ENCODE measurements at regions not wholly inside any gene's neighbourhood (a gene's known extent, or its start where the extent isn't known, plus 50 kb on each side); places are given as distances from the start of the nearest gene placed in this dataset.

DNA sequence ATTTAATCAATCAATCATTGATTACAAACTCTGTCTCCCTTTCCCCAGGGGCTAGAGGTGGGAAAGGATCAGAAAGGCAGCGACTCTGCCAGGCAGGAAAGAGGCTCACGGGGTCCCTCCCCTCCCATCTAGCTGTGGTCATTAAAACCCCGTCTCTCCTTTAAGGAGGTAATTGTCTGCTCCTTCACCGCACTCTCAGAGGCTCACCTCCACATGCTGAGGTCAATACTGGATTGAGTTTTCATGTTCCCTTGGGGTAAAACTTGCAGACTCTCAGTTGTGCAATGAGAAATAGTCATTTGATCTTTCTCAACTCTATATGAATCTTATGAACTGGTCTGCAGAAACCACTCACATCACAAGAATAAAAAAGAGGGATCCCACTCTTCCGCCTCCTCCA is 368.8 kb downstream of the ADRA2A start:
- intact Hi-C loops (cut with micrococcal nuclease): no loop called here
- no peak overlapping the region for H3K4me3 Mint-ChIP-seq
- no peaks in the 10 kb centered on the region for H3K36me3 Mint-ChIP-seq (ENCODE audit: low read depth)
- H3K27me3 Mint-ChIP-seq (ENCODE audit: low read depth): peaks cover 19% of the 10 kb centered on the region
- H3K4me1 Mint-ChIP-seq (ENCODE audit: low read depth): no peaks in the 10 kb centered on the region
- H3K9me3 Mint-ChIP-seq: peaks cover 4% of the 10 kb centered on the region
- CTCF ChIA-PET: no interaction called here
- no peak for DNase-seq
- H3K27ac Mint-ChIP-seq: no peak overlapping the region

DNA sequence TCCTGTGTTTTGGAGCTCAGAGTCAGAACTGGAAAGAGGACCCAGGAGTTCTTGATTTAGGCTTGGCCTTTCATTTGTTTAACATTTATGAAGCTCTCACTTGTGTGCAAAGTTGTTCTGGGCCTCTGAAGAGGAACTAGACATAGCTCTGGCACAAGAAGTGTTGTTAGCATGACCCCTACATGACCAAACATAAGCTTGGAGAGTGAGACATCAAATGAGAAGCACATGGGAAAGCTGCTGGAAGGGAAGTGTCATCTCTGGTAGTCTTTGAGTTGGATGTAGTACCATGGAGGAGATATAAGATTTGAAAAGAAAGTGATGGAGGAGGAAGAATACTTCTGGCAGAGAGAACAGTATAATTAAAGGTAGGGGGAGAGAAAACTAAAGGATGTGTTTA is 370.1 kb downstream of the ADRA2A start:
- Mint-ChIP-seq H3K4me1 (ENCODE audit: low read depth) (no peaks in the 10 kb centered on the region), H3K9me3 (peaks cover 4% of the 10 kb centered on the region), H3K27ac (no peak overlapping the region), H3K4me3 (no peak overlapping the region), H3K27me3 (ENCODE audit: low read depth) (peaks cover 13% of the 10 kb centered on the region), H3K36me3 (ENCODE audit: low read depth) (no peaks in the 10 kb centered on the region)
- DNase-seq: no peak
- intact Hi-C loops (cut with micrococcal nuclease): no loop called here
- CTCF ChIA-PET: no interaction called here

DNA sequence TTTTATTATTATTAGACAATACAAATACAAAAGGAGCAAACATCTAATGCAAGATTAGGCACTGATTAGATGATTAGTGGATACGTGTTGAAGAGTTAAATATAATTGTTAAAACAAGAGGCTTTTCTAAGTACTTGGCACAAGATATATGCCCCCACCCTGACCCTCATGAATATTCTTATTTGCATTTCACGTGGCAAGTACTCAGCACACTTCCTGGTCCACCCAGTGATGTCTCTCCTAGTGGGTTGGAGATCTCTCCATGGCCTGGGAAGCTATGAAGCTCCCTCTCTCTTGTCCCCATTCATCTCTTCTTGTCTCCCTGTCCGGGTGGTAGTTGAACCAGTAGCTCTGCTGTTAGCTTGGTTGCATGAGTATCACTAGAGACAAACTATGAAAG is 375.3 kb downstream of the ADRA2A start:
- intact Hi-C loops (cut with micrococcal nuclease): no loop called here
- no peak overlapping the region for H3K4me3 Mint-ChIP-seq
- no peaks in the 10 kb centered on the region for H3K4me1 Mint-ChIP-seq (ENCODE audit: low read depth)
- H3K9me3 Mint-ChIP-seq: peaks cover 2% of the 10 kb centered on the region
- CTCF ChIA-PET: interaction anchor here (0.5 kb wide), 1 partner anchor 556 kb away, joined by 3 read pairs; no protein-coding TSS in a partner anchor
- no peak for DNase-seq
- peaks cover 13% of the 10 kb centered on the region for H3K27me3 Mint-ChIP-seq (ENCODE audit: low read depth)
- H3K36me3 Mint-ChIP-seq (ENCODE audit: low read depth): no peaks in the 10 kb centered on the region
- no peak overlapping the region for H3K27ac Mint-ChIP-seq

DNA sequence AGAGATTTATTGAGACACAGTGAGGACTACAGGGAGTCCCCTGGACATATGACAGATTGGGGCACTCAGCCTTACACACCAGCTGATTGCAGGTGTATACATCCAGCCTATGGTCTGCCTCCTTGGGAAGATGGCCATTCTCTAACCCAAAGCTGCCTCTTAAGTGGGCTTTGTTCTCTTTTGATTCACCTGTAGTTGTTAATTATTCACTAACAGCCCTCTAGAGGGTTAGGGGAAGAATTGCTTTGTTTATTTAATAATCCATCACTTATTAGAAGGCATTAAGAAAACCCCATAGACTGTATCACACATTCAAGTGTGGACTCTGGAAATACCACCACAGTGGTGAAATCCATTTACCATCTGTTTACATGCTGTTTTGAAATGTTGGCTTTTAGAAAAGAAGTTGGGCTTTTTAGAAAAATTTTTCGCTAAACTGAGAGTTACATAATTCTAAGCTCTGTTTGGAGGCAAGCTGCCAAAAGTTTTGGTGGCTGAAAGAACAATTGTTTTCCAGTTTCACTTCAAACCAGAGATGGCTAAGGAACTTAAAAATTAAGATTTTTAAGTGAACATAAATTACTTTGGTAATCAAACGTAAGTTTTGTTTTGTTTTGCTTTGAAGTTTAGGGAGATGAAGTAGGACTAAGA is 379.1 kb downstream of the ADRA2A start:
- H3K27me3 Mint-ChIP-seq (ENCODE audit: low read depth): peaks cover 16% of the 10 kb centered on the region

DNA sequence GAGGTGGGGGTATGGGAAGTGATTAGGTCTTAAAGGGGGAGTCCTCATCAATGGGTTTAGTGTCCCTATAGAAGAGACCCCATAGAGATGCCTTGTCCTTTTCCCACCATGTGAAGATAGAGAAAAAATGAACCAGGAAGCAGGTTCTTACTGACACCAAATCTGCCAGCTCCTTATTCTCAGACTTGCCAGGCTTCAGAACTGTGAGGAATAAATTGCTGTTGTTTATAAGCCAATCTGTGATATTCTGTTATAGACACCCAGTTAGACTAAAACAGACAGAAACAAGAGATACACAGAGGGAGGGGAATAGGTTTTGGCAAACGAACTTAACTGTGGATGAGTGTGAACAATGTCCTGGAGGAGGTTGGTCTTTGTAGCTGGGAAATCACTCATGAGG is 381.4 kb downstream of the ADRA2A start:
- intact Hi-C loops (cut with micrococcal nuclease): no loop called here
- no peak for DNase-seq
- CTCF ChIA-PET: no interaction called here
- Mint-ChIP-seq H3K27me3 (ENCODE audit: low read depth) (peaks cover 12% of the 10 kb centered on the region), H3K4me3 (no peak overlapping the region), H3K9me3 (no peaks in the 10 kb centered on the region), H3K36me3 (ENCODE audit: low read depth) (no peaks in the 10 kb centered on the region), H3K4me1 (ENCODE audit: low read depth) (no peaks in the 10 kb centered on the region), H3K27ac (no peak overlapping the region)

More for the DNA sequence above, 379.1 kb downstream of the ADRA2A start:
- no peak for DNase-seq
- CTCF ChIA-PET: interaction anchor here (0.8 kb wide), 1 partner anchor 11 kb away, joined by 4 read pairs; no protein-coding TSS in a partner anchor
- Mint-ChIP-seq H3K4me3 (no peak overlapping the region), H3K4me1 (ENCODE audit: low read depth) (no peaks in the 10 kb centered on the region), H3K36me3 (ENCODE audit: low read depth) (no peaks in the 10 kb centered on the region), H3K27ac (no peak overlapping the region), H3K9me3 (no peaks in the 10 kb centered on the region)
- intact Hi-C loops (cut with micrococcal nuclease): no loop called here

DNA sequence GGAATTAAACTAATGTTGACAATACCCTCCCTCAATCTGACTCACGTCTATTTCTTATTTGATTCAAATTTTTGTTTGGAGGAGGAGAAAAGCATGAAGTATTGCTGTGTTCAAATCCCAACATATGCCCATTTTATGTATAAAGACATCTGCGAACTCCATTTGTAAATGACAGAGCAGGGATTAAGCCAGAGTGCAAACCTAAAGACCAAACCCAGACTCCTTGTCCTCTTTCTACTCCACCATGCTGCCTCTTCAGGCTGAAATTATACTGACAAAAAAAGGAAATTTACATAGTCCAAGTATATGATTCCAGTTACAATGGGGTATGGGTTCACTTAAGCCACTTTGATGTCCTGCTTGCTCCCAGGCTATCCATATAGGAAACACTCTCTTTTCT is 383.1 kb downstream of the ADRA2A start:
- CTCF ChIA-PET: no interaction called here
- no peak overlapping the region for H3K4me3 Mint-ChIP-seq

DNA sequence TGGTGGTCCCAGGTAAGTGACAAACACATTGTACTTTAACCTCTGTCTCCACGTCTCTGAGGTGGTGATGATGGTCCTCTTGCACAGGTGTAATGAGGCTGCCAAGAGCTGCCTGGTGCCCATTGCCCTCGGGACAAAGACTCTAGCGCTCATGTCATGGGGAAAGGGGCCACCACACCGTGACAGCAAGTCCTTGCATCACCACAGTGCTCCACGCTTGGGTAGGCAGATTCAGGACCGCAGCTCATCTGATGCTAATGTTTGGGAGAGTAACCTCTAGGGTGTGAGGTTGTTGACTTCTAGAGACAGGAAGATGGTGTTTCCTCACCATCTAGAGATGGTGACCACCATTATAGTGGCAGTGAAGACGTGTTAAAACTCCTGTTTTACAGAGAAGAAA is 395.6 kb downstream of the ADRA2A start:
- H3K36me3 Mint-ChIP-seq (ENCODE audit: low read depth): no peaks in the 10 kb centered on the region
- no peaks in the 10 kb centered on the region for H3K4me1 Mint-ChIP-seq (ENCODE audit: low read depth)
- intact Hi-C loops (cut with micrococcal nuclease): no loop called here
- no peak for DNase-seq
- no peaks in the 10 kb centered on the region for H3K9me3 Mint-ChIP-seq
- H3K27ac Mint-ChIP-seq: no peak overlapping the region
- CTCF ChIA-PET: interaction anchor here (1.3 kb wide), 1 partner anchor 125 kb away, joined by 3 read pairs; no protein-coding TSS in a partner anchor
- H3K27me3 Mint-ChIP-seq (ENCODE audit: low read depth): no peaks in the 10 kb centered on the region
- H3K4me3 Mint-ChIP-seq: no peak overlapping the region

More for the DNA sequence above, 383.1 kb downstream of the ADRA2A start:
- Mint-ChIP-seq H3K4me1 (ENCODE audit: low read depth) (no peaks in the 10 kb centered on the region), H3K27ac (no peak overlapping the region), H3K27me3 (ENCODE audit: low read depth) (peaks cover 9% of the 10 kb centered on the region), H3K36me3 (ENCODE audit: low read depth) (no peaks in the 10 kb centered on the region), H3K9me3 (no peaks in the 10 kb centered on the region)
- DNase-seq: no peak
- intact Hi-C loops (cut with micrococcal nuclease): no loop called here

DNA sequence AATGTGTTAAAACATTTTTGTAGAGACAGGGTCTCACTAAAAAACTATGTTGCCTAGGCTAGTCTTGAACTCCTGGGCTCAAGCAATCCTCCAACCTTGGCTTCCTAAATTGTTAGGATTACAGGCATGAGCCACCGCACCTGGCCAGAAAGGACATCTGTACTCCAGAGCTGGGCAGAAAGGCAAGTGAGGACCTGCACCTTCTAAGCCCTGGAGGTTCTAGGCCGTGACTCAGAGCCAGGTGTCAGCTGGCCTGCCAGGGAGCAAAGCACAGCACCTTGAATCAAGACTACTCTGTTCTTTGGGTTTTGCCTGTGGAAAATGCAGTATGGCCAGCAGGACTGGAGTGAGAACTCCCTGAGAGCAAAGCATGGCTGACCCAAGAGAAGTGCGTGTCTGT is 396.5 kb downstream of the ADRA2A start:
- no peak for DNase-seq
- intact Hi-C loops (cut with micrococcal nuclease): no loop called here
- Mint-ChIP-seq H3K4me1 (ENCODE audit: low read depth) (no peaks in the 10 kb centered on the region), H3K4me3 (no peak overlapping the region), H3K9me3 (no peaks in the 10 kb centered on the region), H3K36me3 (ENCODE audit: low read depth) (no peaks in the 10 kb centered on the region), H3K27me3 (ENCODE audit: low read depth) (no peaks in the 10 kb centered on the region), H3K27ac (no peak overlapping the region)
- CTCF ChIA-PET: interaction anchor here (1.5 kb wide), 1 partner anchor 125 kb away, joined by 5 read pairs; no protein-coding TSS in a partner anchor

DNA sequence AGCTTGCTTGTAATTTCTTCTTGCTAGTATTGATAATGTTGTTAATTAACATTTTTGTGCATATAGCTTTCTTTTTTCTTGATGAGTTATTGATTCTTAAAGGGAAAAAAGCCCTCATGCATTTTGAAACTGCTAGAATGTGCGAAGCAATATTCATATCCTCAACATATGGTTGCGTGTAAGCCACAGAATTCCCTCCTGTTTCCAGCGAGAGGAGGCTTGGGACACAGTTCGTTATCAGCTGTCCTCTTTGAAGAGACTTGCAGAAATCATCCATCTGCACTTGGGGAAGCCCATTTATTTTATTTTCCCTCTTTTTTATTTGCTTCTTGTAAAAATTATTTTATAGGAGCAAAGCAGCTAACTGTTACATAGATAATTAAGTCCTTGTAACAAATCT is 398.0 kb downstream of the ADRA2A start:
- Mint-ChIP-seq H3K4me3 (no peak overlapping the region), H3K4me1 (ENCODE audit: low read depth) (no peaks in the 10 kb centered on the region), H3K9me3 (no peaks in the 10 kb centered on the region), H3K36me3 (ENCODE audit: low read depth) (no peaks in the 10 kb centered on the region), H3K27me3 (ENCODE audit: low read depth) (no peaks in the 10 kb centered on the region), H3K27ac (no peak overlapping the region)
- DNase-seq: no peak
- CTCF ChIA-PET: interaction anchor here (1.5 kb wide), 1 partner anchor 124 kb away, joined by 5 read pairs; no protein-coding TSS in a partner anchor
- intact Hi-C loops (cut with micrococcal nuclease): no loop called here

DNA sequence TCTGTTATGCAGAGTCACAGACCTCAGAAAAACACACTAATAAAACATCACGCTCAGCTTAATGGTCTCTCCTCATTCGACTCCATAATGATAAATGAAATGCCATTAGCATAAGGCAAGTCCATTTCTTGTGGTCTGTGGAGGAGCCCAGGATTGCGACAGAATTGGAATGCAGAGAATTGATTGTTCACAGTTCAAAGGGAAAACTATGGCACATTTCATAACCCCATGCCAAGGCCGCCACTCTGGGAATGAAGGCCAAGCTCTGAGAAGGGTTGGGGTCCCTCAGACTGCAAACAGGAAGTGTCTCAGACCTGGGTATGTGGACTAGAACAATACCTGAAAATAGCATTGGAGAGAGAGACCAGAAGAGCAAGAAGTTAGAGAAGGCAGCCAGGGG is 398.9 kb downstream of the ADRA2A start:
- Mint-ChIP-seq H3K4me1 (ENCODE audit: low read depth) (no peaks in the 10 kb centered on the region), H3K27me3 (ENCODE audit: low read depth) (no peaks in the 10 kb centered on the region), H3K4me3 (no peak overlapping the region), H3K36me3 (ENCODE audit: low read depth) (no peaks in the 10 kb centered on the region), H3K27ac (no peak overlapping the region), H3K9me3 (no peaks in the 10 kb centered on the region)
- CTCF ChIA-PET: no interaction called here
- DNase-seq: no peak
- intact Hi-C loops (cut with micrococcal nuclease): no loop called here

DNA sequence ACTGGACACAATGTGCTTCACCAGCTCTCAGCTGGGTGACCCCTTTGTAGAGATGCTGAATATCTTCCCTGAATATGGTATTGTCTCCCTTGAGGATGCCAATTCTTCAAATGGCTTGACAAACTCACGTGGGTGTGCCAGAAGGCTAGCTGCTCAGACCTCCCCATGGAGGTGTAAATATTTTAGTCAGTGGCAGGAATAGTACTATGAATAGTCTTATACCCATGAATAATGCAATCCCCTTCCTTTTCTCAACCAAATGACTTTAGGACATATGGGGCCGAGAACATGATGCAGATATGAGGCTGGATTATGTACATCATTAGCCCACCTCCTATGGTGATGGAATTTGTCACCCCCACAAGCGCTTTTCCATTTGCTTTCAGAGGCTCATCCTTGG is 401.8 kb downstream of the ADRA2A start:
- Mint-ChIP-seq H3K36me3 (ENCODE audit: low read depth) (no peaks in the 10 kb centered on the region), H3K27ac (no peak overlapping the region), H3K9me3 (no peaks in the 10 kb centered on the region), H3K27me3 (ENCODE audit: low read depth) (no peaks in the 10 kb centered on the region), H3K4me1 (ENCODE audit: low read depth) (no peaks in the 10 kb centered on the region), H3K4me3 (no peak overlapping the region)
- no peak for DNase-seq
- intact Hi-C loops (cut with micrococcal nuclease): no loop called here
- CTCF ChIA-PET: no interaction called here

DNA sequence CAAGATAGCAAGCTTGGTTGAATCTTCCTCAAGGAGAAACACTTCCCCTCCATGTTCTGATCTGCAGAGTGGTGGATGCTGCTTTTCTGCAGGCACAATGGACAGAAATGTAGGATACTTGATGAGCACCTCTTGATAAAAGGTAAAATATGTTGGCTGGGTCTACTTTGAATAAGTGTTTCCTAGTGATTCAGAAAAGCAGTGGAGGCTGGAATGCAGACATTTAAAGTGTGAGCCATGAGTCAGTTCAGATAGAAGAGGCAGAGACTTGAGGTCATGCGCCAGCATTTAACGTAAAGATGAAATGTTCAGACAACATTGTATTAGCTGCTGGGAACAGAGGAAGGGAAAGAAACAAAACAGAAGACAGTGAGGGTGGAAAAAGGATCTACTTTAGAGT is 403.1 kb downstream of the ADRA2A start:
- no peaks in the 10 kb centered on the region for H3K27me3 Mint-ChIP-seq (ENCODE audit: low read depth)
- no peaks in the 10 kb centered on the region for H3K9me3 Mint-ChIP-seq
- H3K4me3 Mint-ChIP-seq: no peak overlapping the region
- H3K4me1 Mint-ChIP-seq (ENCODE audit: low read depth): no peaks in the 10 kb centered on the region
- CTCF ChIA-PET: no interaction called here
- H3K27ac Mint-ChIP-seq: no peak overlapping the region
- intact Hi-C loops (cut with micrococcal nuclease): no loop called here
- no peaks in the 10 kb centered on the region for H3K36me3 Mint-ChIP-seq (ENCODE audit: low read depth)
- DNase-seq: no peak

DNA sequence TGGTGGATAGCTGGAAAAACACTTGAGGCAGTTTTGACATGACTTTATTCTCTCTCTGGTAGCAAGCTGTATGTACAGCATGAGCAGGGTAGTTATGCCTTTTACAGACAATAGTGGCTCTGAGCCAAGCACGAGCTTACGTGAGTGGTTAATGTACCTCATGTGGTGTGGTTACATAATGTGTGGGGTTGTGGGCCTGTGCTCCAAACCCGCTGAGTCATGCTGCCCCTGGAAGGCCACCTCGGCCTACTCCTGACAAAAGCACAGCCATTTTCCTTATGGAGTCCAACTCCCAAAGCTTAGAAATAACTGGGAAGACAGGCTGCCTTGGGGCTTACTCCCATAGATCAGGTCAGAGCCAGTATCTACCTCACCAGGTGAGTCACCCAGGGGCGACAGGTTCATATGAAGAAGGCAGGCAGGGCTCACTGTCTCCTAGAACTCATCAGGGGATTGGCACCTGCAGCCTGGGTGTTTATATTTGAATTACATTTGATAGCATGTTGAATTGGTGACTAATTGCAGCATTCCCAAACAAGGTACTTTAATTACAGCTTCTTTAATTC is 404.5 kb downstream of the ADRA2A start:
- intact Hi-C loops (cut with micrococcal nuclease): no loop called here
- Mint-ChIP-seq H3K27ac (no peak overlapping the region), H3K36me3 (ENCODE audit: low read depth) (no peaks in the 10 kb centered on the region), H3K4me3 (no peak overlapping the region), H3K4me1 (ENCODE audit: low read depth) (no peaks in the 10 kb centered on the region), H3K27me3 (ENCODE audit: low read depth) (no peaks in the 10 kb centered on the region), H3K9me3 (no peaks in the 10 kb centered on the region)
- CTCF ChIA-PET: no interaction called here
- no peak for DNase-seq

Data from activated naive CD4-positive, alpha-beta T cell treated with anti-CD3 and anti-CD28 coated beads for 36 hours (primary cell).